ENCODE measurements at regions not wholly inside any gene's neighbourhood (a gene's known extent, or its start where the extent isn't known, plus 50 kb on each side); places are given as distances from the start of the nearest gene placed in this dataset.

- no peak for TF ChIP-seq CREB1 (IDR thresholded peaks at IDR 0.05; ENCODE audit: low read depth)
These were observed 927.9 kb downstream of the UQCRFS1 start for GRCh38 chr19:28285078-28285477.

GRCh38 chr19:28284389-28284788 is 928.6 kb downstream of the UQCRFS1 start:
- no peak for TF ChIP-seq CEBPB (IDR thresholded peaks at IDR 0.05)
- TF ChIP-seq USF1 (IDR thresholded peaks at IDR 0.05) = no peak
- TF ChIP-seq TCF12 (IDR thresholded peaks at IDR 0.05; ENCODE audit: low read depth) = no peak
- no peak for TF ChIP-seq TEAD4 (IDR thresholded peaks at IDR 0.05)
- no peak for TF ChIP-seq NFIC (IDR thresholded peaks at IDR 0.05)
- no peak for TF ChIP-seq RAD21 (IDR thresholded peaks at IDR 0.05; ENCODE audit: low read depth)
- TF ChIP-seq, protein P1, sequence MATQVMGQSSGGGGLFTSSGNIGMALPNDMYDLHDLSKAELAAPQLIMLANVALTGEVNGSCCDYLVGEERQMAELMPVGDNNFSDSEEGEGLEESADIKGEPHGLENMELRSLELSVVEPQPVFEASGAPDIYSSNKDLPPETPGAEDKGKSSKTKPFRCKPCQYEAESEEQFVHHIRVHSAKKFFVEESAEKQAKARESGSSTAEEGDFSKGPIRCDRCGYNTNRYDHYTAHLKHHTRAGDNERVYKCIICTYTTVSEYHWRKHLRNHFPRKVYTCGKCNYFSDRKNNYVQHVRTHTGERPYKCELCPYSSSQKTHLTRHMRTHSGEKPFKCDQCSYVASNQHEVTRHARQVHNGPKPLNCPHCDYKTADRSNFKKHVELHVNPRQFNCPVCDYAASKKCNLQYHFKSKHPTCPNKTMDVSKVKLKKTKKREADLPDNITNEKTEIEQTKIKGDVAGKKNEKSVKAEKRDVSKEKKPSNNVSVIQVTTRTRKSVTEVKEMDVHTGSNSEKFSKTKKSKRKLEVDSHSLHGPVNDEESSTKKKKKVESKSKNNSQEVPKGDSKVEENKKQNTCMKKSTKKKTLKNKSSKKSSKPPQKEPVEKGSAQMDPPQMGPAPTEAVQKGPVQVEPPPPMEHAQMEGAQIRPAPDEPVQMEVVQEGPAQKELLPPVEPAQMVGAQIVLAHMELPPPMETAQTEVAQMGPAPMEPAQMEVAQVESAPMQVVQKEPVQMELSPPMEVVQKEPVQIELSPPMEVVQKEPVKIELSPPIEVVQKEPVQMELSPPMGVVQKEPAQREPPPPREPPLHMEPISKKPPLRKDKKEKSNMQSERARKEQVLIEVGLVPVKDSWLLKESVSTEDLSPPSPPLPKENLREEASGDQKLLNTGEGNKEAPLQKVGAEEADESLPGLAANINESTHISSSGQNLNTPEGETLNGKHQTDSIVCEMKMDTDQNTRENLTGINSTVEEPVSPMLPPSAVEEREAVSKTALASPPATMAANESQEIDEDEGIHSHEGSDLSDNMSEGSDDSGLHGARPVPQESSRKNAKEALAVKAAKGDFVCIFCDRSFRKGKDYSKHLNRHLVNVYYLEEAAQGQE (IDR thresholded peaks at IDR 0.05; ENCODE audit: low read depth) = no peak
- TF ChIP-seq EGR1 (IDR thresholded peaks at IDR 0.05) = no peak
- TF ChIP-seq CREB1 (IDR thresholded peaks at IDR 0.05; ENCODE audit: low read depth) = no peak

DNA sequence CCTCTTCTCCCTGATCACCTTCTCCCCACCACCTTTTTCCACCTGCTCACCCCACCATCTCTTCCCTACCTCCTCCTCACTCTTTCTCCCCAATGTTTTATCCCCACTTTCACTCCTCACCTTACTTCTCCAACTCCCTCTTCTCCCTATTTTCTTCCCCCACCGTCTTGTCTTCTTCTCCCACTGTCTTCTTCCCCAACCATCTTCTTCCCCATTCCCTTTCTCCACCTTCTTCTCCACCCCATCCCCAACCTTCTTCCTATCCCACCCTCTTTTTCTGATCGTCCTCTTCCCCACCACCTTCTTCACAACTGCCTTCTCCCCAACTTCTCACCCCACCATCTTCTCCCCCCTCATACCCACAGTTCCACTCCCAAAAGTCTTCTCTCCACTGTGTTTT is 929.4 kb downstream of the UQCRFS1 start:
- no peak for TF ChIP-seq TAF1 (IDR thresholded peaks at IDR 0.05; ENCODE audit: low read depth)
- no peak for TF ChIP-seq TEAD4 (IDR thresholded peaks at IDR 0.05)
- no peak for TF ChIP-seq CREB1 (IDR thresholded peaks at IDR 0.05; ENCODE audit: low read depth)
- TF ChIP-seq EP300 (IDR thresholded peaks at IDR 0.05; ENCODE audit: borderline replicate concordance) = no peak

- no peak for TF ChIP-seq CREB1 (IDR thresholded peaks at IDR 0.05; ENCODE audit: low read depth)
- no peak for TF ChIP-seq TEAD4 (IDR thresholded peaks at IDR 0.05)
- TF ChIP-seq CEBPB (IDR thresholded peaks at IDR 0.05) = no peak
- TF ChIP-seq USF1 (IDR thresholded peaks at IDR 0.05) = no peak
- TF ChIP-seq, protein P2, sequence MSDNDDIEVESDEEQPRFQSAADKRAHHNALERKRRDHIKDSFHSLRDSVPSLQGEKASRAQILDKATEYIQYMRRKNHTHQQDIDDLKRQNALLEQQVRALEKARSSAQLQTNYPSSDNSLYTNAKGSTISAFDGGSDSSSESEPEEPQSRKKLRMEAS (IDR thresholded peaks at IDR 0.05) = no peak
- TF ChIP-seq, protein P1 (IDR thresholded peaks at IDR 0.05; ENCODE audit: low read depth) = no peak
- no peak for TF ChIP-seq NFIC (IDR thresholded peaks at IDR 0.05)
- TF ChIP-seq FOXM1 (IDR thresholded peaks at IDR 0.05; ENCODE audit: borderline replicate concordance, low read depth) = no peak
- no peak for TF ChIP-seq EGR1 (IDR thresholded peaks at IDR 0.05)
- TF ChIP-seq RAD21 (IDR thresholded peaks at IDR 0.05; ENCODE audit: low read depth) = no peak
- TF ChIP-seq EP300 (IDR thresholded peaks at IDR 0.05; ENCODE audit: borderline replicate concordance) = no peak
- no peak for TF ChIP-seq TAF1 (IDR thresholded peaks at IDR 0.05; ENCODE audit: low read depth)
- TF ChIP-seq TCF12 (IDR thresholded peaks at IDR 0.05; ENCODE audit: low read depth) = no peak
These were observed 931.3 kb downstream of the UQCRFS1 start for GRCh38 chr19:28281676-28282075.

GRCh38 chr19:28264556-28264955 is 948.4 kb downstream of the UQCRFS1 start:
- TF ChIP-seq, protein P1 (IDR thresholded peaks at IDR 0.05; ENCODE audit: low read depth) = no peak
- no peak for TF ChIP-seq RAD21 (IDR thresholded peaks at IDR 0.05; ENCODE audit: low read depth)
- no peak for TF ChIP-seq CREB1 (IDR thresholded peaks at IDR 0.05; ENCODE audit: low read depth)
- no peak for TF ChIP-seq USF1 (IDR thresholded peaks at IDR 0.05)

DNA sequence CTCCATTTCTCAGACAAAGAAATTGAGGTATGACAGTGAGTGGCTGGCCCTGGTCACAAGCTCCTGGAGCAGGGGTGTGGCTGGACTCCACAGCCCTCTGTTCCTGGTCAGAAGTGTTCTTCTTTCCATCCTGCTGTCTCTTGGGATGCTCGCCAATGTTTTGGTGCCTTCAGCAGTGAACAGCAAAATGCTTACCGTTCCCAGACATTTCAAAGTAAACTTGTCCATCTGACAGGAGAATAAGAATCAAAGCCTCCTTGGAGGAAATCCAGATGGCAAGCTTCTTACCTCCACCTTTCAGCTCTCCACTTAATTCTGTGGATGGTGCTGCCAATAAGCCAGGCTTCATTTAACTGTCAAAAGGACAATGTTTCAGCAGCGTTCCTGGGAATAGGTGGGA is 954.1 kb downstream of the UQCRFS1 start:
- TF ChIP-seq CREB1 (IDR thresholded peaks at IDR 0.05; ENCODE audit: low read depth) (no peak), ZBTB7A (IDR thresholded peaks at IDR 0.05; ENCODE audit: low read depth) (no peak), RAD21 (IDR thresholded peaks at IDR 0.05; ENCODE audit: low read depth) (no peak), TAF1 (IDR thresholded peaks at IDR 0.05; ENCODE audit: low read depth) (no peak), TCF12 (IDR thresholded peaks at IDR 0.05; ENCODE audit: low read depth) (no peak), FOXM1 (IDR thresholded peaks at IDR 0.05; ENCODE audit: borderline replicate concordance, low read depth) (no peak)
- TF ChIP-seq, protein P2 (IDR thresholded peaks at IDR 0.05) = no peak
- TF ChIP-seq, protein P1 (IDR thresholded peaks at IDR 0.05; ENCODE audit: low read depth) = no peak

Measured in Ishikawa (cell line).